IMR-90 (cell line): ENCODE measurements at regions not wholly inside any gene's neighbourhood (a gene's known extent, or its start where the extent isn't known, plus 50 kb on each side); places are given as distances from the start of the nearest gene placed in this dataset.

ENCODE experiments used
- POLR2A ChIP-seq: IDR thresholded peaks from 2 replicates; pipeline ENCODE4 v1.6.1; 2012; ENCODE audit warnings: mild to moderate bottlenecking, low read depth, low read length
- RAD21 ChIP-seq: IDR thresholded peaks from 2 replicates; pipeline ENCODE4 v1.6.1; 2012; ENCODE audit warnings: low read length, improper control_type of control experiment
- RFX5 ChIP-seq: IDR thresholded peaks from 2 replicates; pipeline ENCODE4 v1.8.0; 2012; ENCODE audit warnings: low read depth, mild to moderate bottlenecking, low read length, moderate library complexity
- TF ChIP-seq, protein P1 (sequence below): conservative IDR thresholded peaks from 2 replicates; pipeline ENCODE4 v1.5.1; 2012; ENCODE audit warnings: mild to moderate bottlenecking, low read depth, low read length, improper control_type of control experiment
- TF ChIP-seq, protein P2 (sequence below): fragments of 150-350 bp; IDR thresholded peaks from 2 replicates; pipeline ENCODE4 v1.6.1; 2017; ENCODE audit warnings: mild to moderate bottlenecking, antibody characterized with exemption, low read length, low read depth

DNA sequence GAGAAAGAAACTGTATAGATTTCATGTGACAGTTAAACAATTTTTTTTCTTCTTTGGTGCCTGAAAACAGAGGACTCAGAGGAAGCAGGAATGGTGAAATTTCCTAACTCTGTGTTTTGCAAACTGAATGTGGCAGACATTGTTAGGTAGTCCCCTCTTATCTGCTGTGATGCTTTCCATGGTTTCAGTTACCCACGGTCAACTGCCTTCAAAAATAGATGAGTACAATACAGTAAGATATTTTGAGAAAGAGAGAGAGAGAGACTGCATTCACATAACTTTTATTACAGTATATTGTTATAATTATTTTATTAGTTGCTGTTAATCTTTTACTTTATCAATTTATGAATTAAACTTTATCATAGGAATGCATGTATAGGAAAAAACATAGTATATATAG, 627.2 kb downstream of the CCDC171 start:
- TF ChIP-seq, protein P1, sequence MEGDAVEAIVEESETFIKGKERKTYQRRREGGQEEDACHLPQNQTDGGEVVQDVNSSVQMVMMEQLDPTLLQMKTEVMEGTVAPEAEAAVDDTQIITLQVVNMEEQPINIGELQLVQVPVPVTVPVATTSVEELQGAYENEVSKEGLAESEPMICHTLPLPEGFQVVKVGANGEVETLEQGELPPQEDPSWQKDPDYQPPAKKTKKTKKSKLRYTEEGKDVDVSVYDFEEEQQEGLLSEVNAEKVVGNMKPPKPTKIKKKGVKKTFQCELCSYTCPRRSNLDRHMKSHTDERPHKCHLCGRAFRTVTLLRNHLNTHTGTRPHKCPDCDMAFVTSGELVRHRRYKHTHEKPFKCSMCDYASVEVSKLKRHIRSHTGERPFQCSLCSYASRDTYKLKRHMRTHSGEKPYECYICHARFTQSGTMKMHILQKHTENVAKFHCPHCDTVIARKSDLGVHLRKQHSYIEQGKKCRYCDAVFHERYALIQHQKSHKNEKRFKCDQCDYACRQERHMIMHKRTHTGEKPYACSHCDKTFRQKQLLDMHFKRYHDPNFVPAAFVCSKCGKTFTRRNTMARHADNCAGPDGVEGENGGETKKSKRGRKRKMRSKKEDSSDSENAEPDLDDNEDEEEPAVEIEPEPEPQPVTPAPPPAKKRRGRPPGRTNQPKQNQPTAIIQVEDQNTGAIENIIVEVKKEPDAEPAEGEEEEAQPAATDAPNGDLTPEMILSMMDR: no peak
- TF ChIP-seq, protein P2, sequence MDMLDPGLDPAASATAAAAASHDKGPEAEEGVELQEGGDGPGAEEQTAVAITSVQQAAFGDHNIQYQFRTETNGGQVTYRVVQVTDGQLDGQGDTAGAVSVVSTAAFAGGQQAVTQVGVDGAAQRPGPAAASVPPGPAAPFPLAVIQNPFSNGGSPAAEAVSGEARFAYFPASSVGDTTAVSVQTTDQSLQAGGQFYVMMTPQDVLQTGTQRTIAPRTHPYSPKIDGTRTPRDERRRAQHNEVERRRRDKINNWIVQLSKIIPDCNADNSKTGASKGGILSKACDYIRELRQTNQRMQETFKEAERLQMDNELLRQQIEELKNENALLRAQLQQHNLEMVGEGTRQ: no peak
- TF ChIP-seq POLR2A (no peak), RAD21 (no peak), RFX5 (no peak)
